Astrocyte (in vitro differentiated cells and primary cell): ENCODE measurements at regions not wholly inside any gene's neighbourhood (a gene's known extent, or its start where the extent isn't known, plus 50 kb on each side); places are given as distances from the start of the nearest gene placed in this dataset.

ENCODE experiments used
- CTCF ChIP-seq: IDR thresholded peaks from 2 replicates; pipeline ENCODE4 v1.5.1; 2011; ENCODE audit warnings: low read depth, mild to moderate bottlenecking, inconsistent platforms, low read length, moderate library complexity; ENCODE audit not compliant: insufficient read depth
- EZH2 ChIP-seq: IDR thresholded peaks from 2 replicates; pipeline ENCODE4 v1.6.1; 2012; ENCODE audit warnings: mild to moderate bottlenecking, low read length, inconsistent platforms; ENCODE audit not compliant: insufficient read depth

- TF ChIP-seq EZH2 (no peak), CTCF (no peak)
These were observed 490.7 kb downstream of the TDRD3 start for GRCh38 chr13:60887711-60888110.
